IPS-15b (cell line): ENCODE measurements at regions not wholly inside any gene's neighbourhood (a gene's known extent, or its start where the extent isn't known, plus 50 kb on each side); places are given as distances from the start of the nearest gene placed in this dataset.

Source experiments
- H3K27me3 ChIP-seq: one replicate; pipeline ENCODE4 v1.6.1; 2013; ENCODE audit warnings: low read length; ENCODE audit not compliant: control insufficient read depth, insufficient read depth
- H3K36me3 ChIP-seq: one replicate; pipeline ENCODE4 v1.6.1; 2013; ENCODE audit warnings: low read length; ENCODE audit not compliant: control insufficient read depth, insufficient read depth
- H3K4me1 ChIP-seq: one replicate; pipeline ENCODE4 v1.6.1; 2013; ENCODE audit warnings: mild to moderate bottlenecking, low read length; ENCODE audit not compliant: control insufficient read depth, insufficient read depth
- H3K4me3 ChIP-seq: one replicate; pipeline ENCODE4 v1.5.1; 2013; ENCODE audit warnings: low read depth, low read length
- H3K9ac ChIP-seq: one replicate; pipeline ENCODE4 v1.6.1; 2013; ENCODE audit warnings: low read depth, mild to moderate bottlenecking, low read length
- H3K9me3 ChIP-seq: one replicate; pipeline ENCODE4 v1.6.1; 2013; ENCODE audit warnings: mild to moderate bottlenecking, low read length; ENCODE audit not compliant: control insufficient read depth, insufficient read depth

DNA sequence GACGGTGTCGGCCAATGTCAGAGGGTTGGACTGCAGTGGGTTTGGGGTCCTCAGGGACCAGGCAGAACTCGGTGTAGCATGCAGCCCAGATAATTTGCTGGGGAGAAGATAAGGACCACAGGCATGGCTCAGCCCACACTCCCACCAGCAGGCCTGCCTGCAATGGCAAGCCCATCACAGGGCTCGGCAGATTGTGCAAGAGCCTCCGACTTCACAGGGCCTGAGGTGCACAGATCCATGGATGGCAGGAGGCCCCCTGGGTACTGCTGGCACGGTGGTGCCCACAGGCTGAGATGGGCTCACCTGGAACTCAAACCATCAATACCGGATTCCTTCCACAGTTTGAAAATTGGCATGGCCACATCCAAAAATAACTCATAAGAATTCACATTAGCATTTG lies 180.3 kb downstream of the TTLL2 start:
- Histone ChIP-seq H3K36me3 (no peaks in the 10 kb centered on the region), H3K27me3 (no peaks in the 10 kb centered on the region), H3K4me3 (no peak overlapping the region), H3K9me3 (no peaks in the 10 kb centered on the region), H3K9ac (no peak overlapping the region), H3K4me1 (no peaks in the 10 kb centered on the region)

DNA sequence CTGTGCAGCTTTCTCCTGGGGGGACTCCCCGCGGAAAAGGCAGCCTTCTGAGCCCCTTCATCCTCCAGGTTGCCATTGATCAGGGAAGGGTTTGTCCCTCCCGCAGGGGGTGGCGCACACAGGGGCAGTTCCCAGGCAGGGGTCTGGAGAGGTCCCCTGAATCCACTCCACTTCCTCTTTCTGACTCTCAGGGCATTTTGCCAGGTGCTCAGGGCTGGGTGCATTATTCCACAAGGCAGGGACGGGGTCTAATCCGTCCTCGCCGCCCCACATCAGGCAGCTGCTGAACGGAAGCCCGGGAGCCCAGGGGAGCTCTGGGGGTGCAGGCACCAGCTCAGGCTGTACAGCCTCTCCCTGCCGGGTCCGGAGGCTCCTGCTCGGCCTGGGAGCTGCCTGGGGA lies 180.9 kb downstream of the TTLL2 start:
- H3K36me3 ChIP-seq = no peaks in the 10 kb centered on the region
- H3K4me1 ChIP-seq = no peaks in the 10 kb centered on the region
- H3K9ac ChIP-seq = no peak overlapping the region
- H3K27me3 ChIP-seq = no peaks in the 10 kb centered on the region
- H3K4me3 ChIP-seq = no peak overlapping the region
- H3K9me3 ChIP-seq = no peaks in the 10 kb centered on the region

DNA sequence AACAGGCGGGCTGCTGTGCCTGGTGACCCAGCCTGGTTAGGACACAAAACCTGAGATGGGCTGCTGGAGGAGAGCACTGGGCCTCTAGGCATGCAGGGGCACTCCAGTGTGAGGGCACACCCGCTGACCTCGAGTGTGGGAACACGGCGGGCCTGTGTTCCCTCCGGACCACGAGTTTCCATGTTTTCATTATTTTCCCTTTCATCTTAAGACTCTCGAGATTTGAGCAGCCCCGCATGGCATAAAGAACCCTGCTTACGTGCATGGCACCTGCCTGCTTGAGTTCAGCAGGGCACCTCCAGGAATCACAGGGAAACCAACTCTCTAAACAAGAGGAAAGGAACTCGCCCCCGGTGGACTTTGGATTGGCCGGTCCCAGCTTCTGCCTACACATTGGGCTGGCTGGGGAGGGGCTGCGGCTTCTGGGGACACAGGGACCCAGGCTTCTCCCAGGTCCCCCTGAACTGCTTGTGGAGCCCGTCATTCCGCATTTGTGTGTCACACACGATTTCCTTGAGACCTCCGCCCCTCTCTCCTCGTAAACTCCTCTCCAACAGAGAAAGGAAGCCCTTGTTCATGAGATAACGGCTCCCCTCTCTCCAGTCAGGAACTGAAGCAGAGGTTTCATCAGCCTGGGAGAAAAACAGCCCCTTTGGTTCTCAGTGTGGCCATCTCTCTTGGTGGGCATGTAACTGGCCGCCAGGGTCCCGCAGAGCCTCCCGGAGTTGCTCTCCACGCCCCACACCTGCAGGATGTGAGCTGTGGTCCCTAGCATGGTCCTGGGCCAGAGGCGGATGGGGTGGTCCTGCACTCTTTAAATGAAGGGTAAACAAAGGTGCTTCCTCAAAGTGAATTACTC lies 181.8 kb downstream of the TTLL2 start:
- no peaks in the 10 kb centered on the region for H3K36me3 ChIP-seq
- no peaks in the 10 kb centered on the region for H3K9me3 ChIP-seq
- H3K9ac ChIP-seq = no peak overlapping the region
- H3K4me3 ChIP-seq = no peak overlapping the region
- H3K27me3 ChIP-seq = no peaks in the 10 kb centered on the region
- H3K4me1 ChIP-seq = no peaks in the 10 kb centered on the region

DNA sequence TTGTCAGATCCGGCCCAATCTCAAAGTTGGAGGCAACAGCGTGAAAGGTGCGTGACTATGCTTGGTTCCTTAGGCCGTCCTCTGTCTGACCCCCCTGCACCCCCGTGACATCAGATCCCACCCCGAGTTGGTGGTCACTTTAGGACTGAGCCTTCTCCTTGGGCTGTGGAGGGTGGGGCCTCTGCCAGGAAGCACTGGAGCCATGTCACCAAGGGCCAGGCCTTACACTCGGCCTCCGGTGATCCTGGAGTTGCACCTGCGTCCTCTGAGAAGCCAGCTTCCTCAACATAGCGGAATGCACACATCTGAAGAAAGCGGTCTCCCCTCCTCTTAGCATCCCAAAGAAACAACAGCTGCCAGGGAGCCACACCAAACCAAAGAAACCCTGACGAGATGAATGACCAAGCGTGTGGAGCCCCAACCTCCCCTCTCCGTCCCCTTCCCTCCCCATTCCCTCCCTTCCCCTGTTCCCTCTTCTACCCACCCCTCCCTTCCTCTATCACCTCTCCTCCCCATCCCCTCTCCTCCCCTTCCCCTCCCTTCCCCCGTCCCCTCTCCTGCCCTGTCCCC lies 182.6 kb downstream of the TTLL2 start:
- Histone ChIP-seq H3K27me3 (no peaks in the 10 kb centered on the region), H3K36me3 (no peaks in the 10 kb centered on the region), H3K9ac (no peak overlapping the region), H3K4me1 (no peaks in the 10 kb centered on the region), H3K9me3 (no peaks in the 10 kb centered on the region), H3K4me3 (no peak overlapping the region)

DNA sequence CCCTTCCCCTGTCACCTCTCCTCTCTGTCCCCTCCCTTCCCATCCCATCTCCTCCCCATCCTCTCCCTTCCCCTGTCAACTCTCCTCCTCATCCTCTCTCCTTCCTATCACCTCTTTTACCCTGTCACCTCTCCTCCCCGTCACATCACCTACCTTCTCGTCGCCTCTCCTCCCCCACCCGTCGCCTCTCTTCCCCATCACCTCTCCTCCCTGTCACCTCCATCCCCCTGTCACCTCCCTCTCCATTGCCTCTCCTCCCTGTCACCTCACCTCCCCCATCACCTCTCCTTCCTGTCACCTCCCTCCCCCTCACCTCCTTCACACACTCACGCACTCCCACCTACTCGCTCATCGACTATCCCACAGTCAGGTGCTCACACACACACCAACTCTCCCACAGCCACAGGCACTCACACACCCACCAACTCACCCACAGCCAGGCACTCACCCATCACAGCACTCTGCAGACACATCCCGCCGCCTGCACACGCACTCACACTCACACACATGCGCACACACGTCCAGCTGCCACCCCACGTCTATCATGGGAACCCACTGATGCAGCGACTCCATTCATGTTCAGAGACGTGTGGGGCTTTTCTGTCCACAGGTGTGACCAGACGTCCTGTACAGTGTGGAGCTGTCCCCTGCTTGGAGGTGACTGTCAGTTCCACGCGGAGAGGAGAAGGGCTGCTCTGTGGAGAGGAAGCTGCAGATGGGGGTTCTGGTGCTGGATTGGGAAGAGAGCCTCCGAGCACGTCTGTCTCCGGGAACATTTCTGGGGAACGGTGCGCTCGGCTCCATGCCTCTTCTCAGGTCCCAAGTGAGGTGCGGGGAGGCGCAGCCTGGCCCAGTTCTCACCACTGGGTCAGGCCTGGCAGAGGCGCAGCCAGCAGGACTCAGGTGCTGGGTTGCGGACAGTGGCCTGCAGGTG lies 184.3 kb downstream of the TTLL2 start:
- Histone ChIP-seq H3K27me3 (no peaks in the 10 kb centered on the region), H3K4me3 (no peak overlapping the region), H3K36me3 (no peaks in the 10 kb centered on the region), H3K9ac (no peak overlapping the region), H3K9me3 (no peaks in the 10 kb centered on the region), H3K4me1 (no peaks in the 10 kb centered on the region)

DNA sequence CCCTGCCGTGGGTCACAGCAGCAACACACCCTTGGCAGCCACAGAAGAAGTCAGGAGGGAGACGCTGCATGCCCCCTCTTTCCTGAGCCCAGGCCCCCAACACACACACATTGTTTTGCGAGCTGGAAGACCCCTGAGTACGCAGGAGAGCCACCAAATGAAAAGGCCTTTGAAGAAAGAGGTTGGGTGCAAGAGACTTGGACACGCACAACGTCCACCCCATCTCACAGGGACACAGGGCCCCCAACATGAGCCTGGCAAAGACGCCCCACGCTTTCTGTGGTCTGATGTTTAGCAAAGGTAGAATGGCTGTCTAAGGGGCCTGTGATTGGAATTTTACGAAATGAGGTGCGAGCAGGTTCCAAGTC lies 185.0 kb downstream of the TTLL2 start:
- Histone ChIP-seq H3K9me3 (no peaks in the 10 kb centered on the region), H3K4me1 (no peaks in the 10 kb centered on the region), H3K9ac (no peak overlapping the region), H3K27me3 (no peaks in the 10 kb centered on the region), H3K36me3 (no peaks in the 10 kb centered on the region), H3K4me3 (no peak overlapping the region)

DNA sequence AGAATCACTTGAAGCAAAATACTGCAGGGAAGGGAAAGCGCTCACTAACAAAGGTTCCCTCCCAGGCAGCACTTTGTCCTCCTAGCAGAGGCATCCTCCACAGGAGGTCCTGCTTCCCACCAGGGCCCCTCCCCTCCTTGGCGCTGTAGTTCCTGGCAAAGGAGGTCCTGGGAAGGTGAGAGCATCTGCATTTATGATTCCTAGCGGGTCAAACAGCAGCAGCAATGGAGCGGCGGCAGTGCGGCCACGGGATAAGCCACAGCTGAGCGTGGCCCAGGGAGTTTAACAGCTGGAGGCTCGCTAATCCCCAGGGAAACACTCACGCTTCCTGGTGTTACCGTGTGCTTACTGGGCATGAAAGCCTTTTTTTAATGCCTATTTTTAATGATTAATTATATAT lies 185.8 kb downstream of the TTLL2 start:
- no peaks in the 10 kb centered on the region for H3K27me3 ChIP-seq
- H3K4me1 ChIP-seq = no peaks in the 10 kb centered on the region
- H3K4me3 ChIP-seq = no peak overlapping the region
- H3K9ac ChIP-seq = no peak overlapping the region
- no peaks in the 10 kb centered on the region for H3K36me3 ChIP-seq
- no peaks in the 10 kb centered on the region for H3K9me3 ChIP-seq

DNA sequence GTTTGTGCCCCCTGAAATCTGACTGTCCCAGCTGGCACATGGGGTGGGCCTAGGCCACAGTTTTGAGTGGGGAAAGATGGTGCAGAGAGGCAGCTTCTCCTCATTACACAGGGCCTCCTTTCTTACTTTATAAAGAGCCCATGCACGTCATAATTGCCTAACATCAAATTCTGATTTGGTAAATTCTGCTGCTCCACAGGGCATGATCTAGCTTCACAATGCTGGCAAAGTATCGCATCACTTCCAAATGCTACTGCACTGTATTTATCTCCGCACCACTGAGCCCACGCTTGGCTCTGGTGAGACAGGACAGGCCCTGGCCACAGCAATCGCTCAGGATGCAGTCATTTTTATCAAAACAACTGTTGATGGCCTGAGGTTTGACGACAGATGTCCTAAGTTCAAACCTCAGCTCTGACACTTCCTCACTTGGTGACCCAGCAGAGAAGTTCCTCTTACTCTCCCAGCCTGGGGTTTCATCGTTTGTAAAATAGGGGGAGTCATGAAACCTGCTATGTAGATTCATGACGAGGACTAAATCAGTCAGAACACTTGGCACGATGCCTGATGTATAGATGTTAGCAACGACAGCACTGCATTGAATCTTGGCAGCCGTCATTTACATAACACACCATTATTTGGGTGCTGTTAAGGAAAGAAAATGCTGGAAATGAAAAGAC lies 187.9 kb downstream of the TTLL2 start:
- H3K4me1 ChIP-seq = no peaks in the 10 kb centered on the region
- no peak overlapping the region for H3K4me3 ChIP-seq
- H3K36me3 ChIP-seq = no peaks in the 10 kb centered on the region
- H3K9ac ChIP-seq = no peak overlapping the region
- H3K9me3 ChIP-seq = no peaks in the 10 kb centered on the region
- H3K27me3 ChIP-seq = no peaks in the 10 kb centered on the region

DNA sequence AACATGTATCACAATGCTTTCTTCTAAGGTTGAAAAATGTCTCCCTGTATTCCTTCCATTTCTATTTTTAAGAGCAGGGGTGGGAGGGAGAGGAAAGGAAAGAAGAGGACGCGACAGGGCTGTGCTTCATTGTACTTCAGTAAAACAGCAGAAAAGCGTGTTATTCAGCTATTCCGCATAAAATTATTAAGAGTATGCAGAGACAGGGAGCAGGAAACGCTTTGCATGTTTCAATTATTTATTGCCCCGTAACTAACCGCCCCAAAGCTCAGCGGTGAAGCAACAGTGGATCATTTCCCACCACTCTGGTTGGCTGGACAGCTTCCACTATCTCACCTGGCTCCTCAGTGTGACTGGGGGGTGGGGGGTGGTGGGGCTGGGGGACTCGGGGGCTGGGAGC lies 188.9 kb downstream of the TTLL2 start:
- Histone ChIP-seq H3K4me1 (no peaks in the 10 kb centered on the region), H3K27me3 (no peaks in the 10 kb centered on the region), H3K9ac (no peak overlapping the region), H3K9me3 (no peaks in the 10 kb centered on the region), H3K4me3 (no peak overlapping the region), H3K36me3 (no peaks in the 10 kb centered on the region)

DNA sequence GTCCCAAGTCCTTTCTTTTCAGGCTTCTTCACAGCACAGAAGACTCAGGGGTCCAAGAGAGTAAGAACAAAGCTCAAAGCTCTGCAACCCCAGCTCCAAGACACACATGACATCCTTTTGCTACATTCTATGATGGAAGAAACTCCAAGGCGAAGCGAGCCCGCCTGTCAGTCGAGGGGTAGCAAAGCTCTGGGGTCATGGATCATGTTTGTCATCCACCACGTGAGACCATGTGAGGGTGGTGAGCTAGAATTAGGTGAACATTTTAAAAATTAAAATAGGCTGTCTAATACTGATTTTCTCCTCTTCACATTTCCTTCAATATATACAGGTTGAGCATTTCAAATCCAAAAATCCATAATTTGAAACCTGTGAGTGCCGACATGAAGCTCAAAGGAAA lies 189.6 kb downstream of the TTLL2 start:
- H3K9ac ChIP-seq = no peak overlapping the region
- no peaks in the 10 kb centered on the region for H3K36me3 ChIP-seq
- no peaks in the 10 kb centered on the region for H3K4me1 ChIP-seq
- no peaks in the 10 kb centered on the region for H3K9me3 ChIP-seq
- no peak overlapping the region for H3K4me3 ChIP-seq
- H3K27me3 ChIP-seq = no peaks in the 10 kb centered on the region

DNA sequence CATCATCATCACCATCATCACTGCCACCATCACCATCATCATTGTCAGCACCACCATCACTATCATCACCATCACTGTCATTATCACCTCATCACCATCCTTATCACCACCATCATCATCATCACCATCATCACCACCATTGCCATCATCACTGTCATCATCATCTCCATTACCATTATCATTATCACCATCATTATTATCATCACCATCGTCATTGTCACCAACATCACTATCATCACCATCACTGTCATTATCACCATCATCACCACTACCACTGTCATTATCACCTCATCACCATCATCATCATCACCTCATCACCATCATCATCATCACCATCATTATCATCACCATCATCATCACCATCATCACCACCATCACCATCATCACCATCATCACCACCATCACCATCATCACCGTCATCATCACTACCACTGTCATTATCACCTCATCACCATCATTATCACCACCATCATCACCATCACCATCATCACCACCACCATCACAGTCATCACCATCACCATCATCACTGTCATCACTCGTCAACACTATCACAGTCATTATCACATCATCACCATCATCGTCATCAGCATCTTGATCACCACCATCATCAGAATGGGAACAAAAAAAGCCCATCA lies 191.1 kb downstream of the TTLL2 start:
- no peaks in the 10 kb centered on the region for H3K36me3 ChIP-seq
- H3K4me1 ChIP-seq = no peaks in the 10 kb centered on the region
- no peaks in the 10 kb centered on the region for H3K27me3 ChIP-seq
- H3K9ac ChIP-seq = no peak overlapping the region
- no peak overlapping the region for H3K4me3 ChIP-seq
- H3K9me3 ChIP-seq = no peaks in the 10 kb centered on the region
